IMR-90 (cell line): ENCODE measurements at regions not wholly inside any gene's neighbourhood (a gene's known extent, or its start where the extent isn't known, plus 50 kb on each side); places are given as distances from the start of the nearest gene placed in this dataset.

Experiments used
- ATAC-seq: fragments of 200-7000 bp; cut with Tn5 transposase; 2 replicates; pipeline ENCODE4 v1.9.1; 2020; ENCODE audit warnings: low read depth, mild to moderate bottlenecking, moderate library complexity
- BruUV-seq: library from RNA; stranded (reverse); fragments of 400-500 nt; replicated peaks from 2 replicates; lab custom pipeline; 2021; lab: Mats Ljungman, UMichigan
- CTCF ChIA-PET: fragments of 300-600 bp; formaldehyde crosslinking; extraction: SDS; loops from one replicate; lab custom pipeline; 2021; ENCODE audit warnings: antibody characterized with exemption; lab: Yijun Ruan, JAX
- POLR2A ChIA-PET: fragments of 300-600 bp; sonication (Branson Sonifier 250); formaldehyde crosslinking; loops from one replicate; lab custom pipeline; 2022; ENCODE audit warnings: antibody characterized with exemption; ENCODE audit not compliant: unreplicated experiment; lab: Charles Lee
- DNase-seq: peaks from one replicate; pipeline ENCODE4 v3.0.0; 2013
- H2AFZ ChIP-seq: replicated peaks from 2 replicates; pipeline ENCODE3; 2013; ENCODE audit warnings: low read length, mild to moderate bottlenecking; ENCODE audit not compliant: poor library complexity
- H2AK5ac ChIP-seq: 2 replicates; pipeline ENCODE4 v1.6.1; 2013; ENCODE audit warnings: low read depth, low read length, inconsistent platforms
- H2AK9ac ChIP-seq: replicated peaks from 2 replicates; pipeline ENCODE3; 2013; ENCODE audit warnings: mild to moderate bottlenecking, low read depth, low read length, moderate library complexity; ENCODE audit not compliant: poor library complexity
- H2BK120ac ChIP-seq: 2 replicates; pipeline ENCODE4 v1.6.1; 2013; ENCODE audit warnings: low read depth, low read length, inconsistent platforms
- H2BK15ac ChIP-seq: 3 replicates; pipeline ENCODE4 v1.6.1; 2013; ENCODE audit warnings: low read depth, low read length, inconsistent platforms
- H2BK20ac ChIP-seq: 2 replicates; pipeline ENCODE4 v1.6.1; 2013; ENCODE audit warnings: low read depth, mild to moderate bottlenecking, inconsistent platforms, low read length, moderate library complexity
- H2BK5ac ChIP-seq: 2 replicates; pipeline ENCODE4 v1.6.1; 2013; ENCODE audit warnings: mild to moderate bottlenecking, low read depth, low read length, inconsistent platforms; ENCODE audit not compliant: poor library complexity, severe bottlenecking
- H3K14ac ChIP-seq: replicated peaks from 2 replicates; pipeline ENCODE4 v1.6.1; 2013; ENCODE audit warnings: low read depth, low read length, inconsistent platforms
- H3K18ac ChIP-seq: 2 replicates; pipeline ENCODE4 v1.6.1; 2013; ENCODE audit warnings: low read depth, low read length, control low read depth
- H3K23ac ChIP-seq: 2 replicates; pipeline ENCODE4 v1.6.1; 2013; ENCODE audit warnings: low read depth, low read length, inconsistent platforms
- H3K27ac ChIP-seq: 2 replicates; pipeline ENCODE4 v1.5.1; 2013; ENCODE audit warnings: mild to moderate bottlenecking, control low read depth, low read length; ENCODE audit not compliant: insufficient read depth
- H3K27me3 ChIP-seq: 2 replicates; pipeline ENCODE4 v1.6.1; 2013; ENCODE audit warnings: low read length; ENCODE audit not compliant: control insufficient read depth, insufficient read depth
- H3K36me3 ChIP-seq: 2 replicates; pipeline ENCODE4 v1.6.1; 2013; ENCODE audit warnings: low read length, mixed read lengths; ENCODE audit not compliant: control insufficient read depth, insufficient read depth
- H3K4ac ChIP-seq: 2 replicates; pipeline ENCODE4 v1.6.1; 2013; ENCODE audit warnings: low read depth, low read length, inconsistent platforms
- H3K4me1 ChIP-seq: 2 replicates; pipeline ENCODE4 v1.6.1; 2013; ENCODE audit warnings: low read length, mixed read lengths; ENCODE audit not compliant: control insufficient read depth, insufficient read depth
- H3K4me2 ChIP-seq: 2 replicates; pipeline ENCODE4 v1.6.1; 2013; ENCODE audit warnings: low read depth, mild to moderate bottlenecking, control low read depth, low read length, moderate library complexity
- H3K4me3 ChIP-seq: 2 replicates; pipeline ENCODE4 v1.5.1; 2013; ENCODE audit warnings: low read depth, mild to moderate bottlenecking, control low read depth, low read length, moderate library complexity; ENCODE audit not compliant: insufficient read depth
- H3K56ac ChIP-seq: 2 replicates; pipeline ENCODE4 v1.6.1; 2013; ENCODE audit warnings: low read length, inconsistent platforms; ENCODE audit not compliant: insufficient read depth; ENCODE audit errors: extremely low read depth
- H3K79me1 ChIP-seq, 2 experiments: 2 replicates each; pipeline ENCODE4 v1.6.1; 2013; ENCODE audit warnings: low read length in 2 of 2, inconsistent platforms in 1 of 2, low read depth in 1 of 2
- H3K9ac ChIP-seq: 2 replicates; pipeline ENCODE4 v1.6.1; 2013; ENCODE audit warnings: low read depth, low read length, control low read depth
- H3K9me1 ChIP-seq: 2 replicates; pipeline ENCODE4 v1.6.1; 2013; ENCODE audit warnings: low read length, inconsistent platforms; ENCODE audit not compliant: insufficient read depth
- H3K9me3 ChIP-seq: 2 replicates; pipeline ENCODE4 v1.6.1; 2013; ENCODE audit warnings: low read length; ENCODE audit not compliant: control insufficient read depth, insufficient read depth
- H4K20me1 ChIP-seq: 2 replicates; pipeline ENCODE4 v1.6.1; 2013; ENCODE audit warnings: low read length, inconsistent platforms; ENCODE audit not compliant: insufficient read depth
- H4K5ac ChIP-seq: 2 replicates; pipeline ENCODE4 v1.6.1; 2013; ENCODE audit warnings: mild to moderate bottlenecking, low read depth, low read length, control low read depth
- H4K8ac ChIP-seq, 2 experiments: 2 replicates each; pipeline ENCODE4 v1.6.1; 2013; ENCODE audit warnings: low read depth in 2 of 2, low read length in 2 of 2, control low read depth in 1 of 2, inconsistent platforms in 1 of 2
- H4K91ac ChIP-seq: 2 replicates; pipeline ENCODE4 v1.6.1; 2013; ENCODE audit warnings: low read depth, low read length, inconsistent platforms; ENCODE audit not compliant: insufficient read depth
- CEBPB ChIP-seq: IDR thresholded peaks from 2 replicates; pipeline ENCODE4 v1.6.1; 2012; ENCODE audit warnings: low read depth, low read length, improper control_type of control experiment
- FOS ChIP-seq: fragments of 150-350 bp; IDR thresholded peaks from 2 replicates; pipeline ENCODE4 v1.6.1; 2016; ENCODE audit warnings: low read depth, low read length
- MAZ ChIP-seq: IDR thresholded peaks from 2 replicates; pipeline ENCODE4 v1.6.1; 2012; ENCODE audit warnings: low read depth, mild to moderate bottlenecking, low read length, improper control_type of control experiment, moderate library complexity, borderline replicate concordance
- MXI1 ChIP-seq: IDR thresholded peaks from 2 replicates; pipeline ENCODE4 v1.6.1; 2012; ENCODE audit warnings: low read depth, mild to moderate bottlenecking, low read length, moderate library complexity, borderline replicate concordance
- NFE2L2 ChIP-seq: fragments of 150-350 bp; IDR thresholded peaks from 2 replicates; pipeline ENCODE4 v1.6.1; 2016; ENCODE audit warnings: low read depth, mild to moderate bottlenecking, low read length
- RAD21 ChIP-seq: IDR thresholded peaks from 2 replicates; pipeline ENCODE4 v1.6.1; 2012; ENCODE audit warnings: low read length, improper control_type of control experiment
- dilution Hi-C: fragments of 300-500 bp; cut with HindIII; formaldehyde crosslinking; loops from one replicate; pipeline ENCODE4 v1.14.3; 2018; ENCODE audit warnings: low sequenced_read_pairs; ENCODE audit not compliant: unreplicated experiment
- in situ Hi-C: fragments of 300-500 bp; cut with MboI; formaldehyde crosslinking; loops from 3 replicates; pipeline ENCODE4 v1.14.3; 2019; ENCODE audit warnings: low sequenced_read_pairs, inconsistent platforms, mixed read lengths
- intact Hi-C: fragments of 100-400 bp; cut with micrococcal nuclease; formaldehyde crosslinking; loops from 2 replicates; pipeline ENCODE4 v1.10.0; 2022
- TF ChIP-seq, protein P1 (sequence below): fragments of 150-350 bp; IDR thresholded peaks from 2 replicates; pipeline ENCODE4 v1.6.1; 2016; ENCODE audit warnings: low read depth, mild to moderate bottlenecking, low read length, moderate library complexity, borderline replicate concordance

DNA sequence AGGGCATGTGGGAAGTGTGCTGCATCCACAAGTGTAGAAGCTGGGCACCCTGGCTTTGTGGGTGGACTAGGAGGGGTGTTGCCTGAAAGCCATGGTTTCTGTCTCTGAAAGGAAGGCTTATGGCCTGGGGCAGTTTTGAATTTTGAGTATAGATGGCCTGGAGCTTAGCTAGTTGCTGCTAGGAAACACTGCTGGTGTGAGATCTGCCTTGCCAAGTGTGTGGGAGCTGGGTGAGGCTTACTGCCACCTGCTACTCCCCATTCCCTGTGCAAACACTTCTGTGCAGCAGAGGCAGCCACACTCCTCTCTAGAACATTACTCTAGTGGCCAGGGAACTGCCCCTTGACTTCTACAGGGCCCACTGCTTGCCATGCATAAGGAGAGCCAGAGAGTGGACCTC is 831.7 kb upstream of the LRRTM1 start:
- H3K9me3 ChIP-seq = peaks cover 7% of the 10 kb centered on the region; the same call in 1 of the 2 replicates
- no peak overlapping the region for H2BK15ac ChIP-seq
- H3K79me1 ChIP-seq = no peaks in the 10 kb centered on the region
- POLR2A ChIA-PET = no interaction called here
- dilution Hi-C loops = no loop called here
- no peak for DNase-seq
- intact Hi-C loops = no loop called here
- H4K20me1 ChIP-seq = no peaks in the 10 kb centered on the region
- H3K36me3 ChIP-seq = no peaks in the 10 kb centered on the region
- H2AK5ac ChIP-seq = no peak overlapping the region
- H3K23ac ChIP-seq = no peak overlapping the region
- no peaks in the 10 kb centered on the region for H3K4me1 ChIP-seq
- H3K4me3 ChIP-seq = no peak overlapping the region
- no peak overlapping the region for H3K4ac ChIP-seq
- no peak overlapping the region for H3K18ac ChIP-seq
- no TSS peak for BruUV-seq
- H3K9ac ChIP-seq = no peak overlapping the region
- H3K4me2 ChIP-seq = no peak overlapping the region
- no peak overlapping the region for H4K91ac ChIP-seq
- no peak overlapping the region for H2AK9ac ChIP-seq
- TF ChIP-seq, protein P1, sequence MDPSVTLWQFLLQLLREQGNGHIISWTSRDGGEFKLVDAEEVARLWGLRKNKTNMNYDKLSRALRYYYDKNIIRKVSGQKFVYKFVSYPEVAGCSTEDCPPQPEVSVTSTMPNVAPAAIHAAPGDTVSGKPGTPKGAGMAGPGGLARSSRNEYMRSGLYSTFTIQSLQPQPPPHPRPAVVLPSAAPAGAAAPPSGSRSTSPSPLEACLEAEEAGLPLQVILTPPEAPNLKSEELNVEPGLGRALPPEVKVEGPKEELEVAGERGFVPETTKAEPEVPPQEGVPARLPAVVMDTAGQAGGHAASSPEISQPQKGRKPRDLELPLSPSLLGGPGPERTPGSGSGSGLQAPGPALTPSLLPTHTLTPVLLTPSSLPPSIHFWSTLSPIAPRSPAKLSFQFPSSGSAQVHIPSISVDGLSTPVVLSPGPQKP = no peak
- no peak for TF ChIP-seq MXI1
- no peak for TF ChIP-seq NFE2L2
- no peak for TF ChIP-seq CEBPB
- no peak for TF ChIP-seq FOS
- no peak for TF ChIP-seq MAZ
- no peak for TF ChIP-seq RAD21
- no peak overlapping the region for H2BK5ac ChIP-seq
- H2BK20ac ChIP-seq = no peak overlapping the region
- no peak for ATAC-seq
- H2AFZ ChIP-seq = no peak overlapping the region
- no peak overlapping the region for H3K14ac ChIP-seq
- H3K9me1 ChIP-seq = no peaks in the 10 kb centered on the region
- no peak overlapping the region for H3K56ac ChIP-seq
- no peaks in the 10 kb centered on the region for H3K27me3 ChIP-seq
- no peak overlapping the region for H2BK120ac ChIP-seq
- CTCF ChIA-PET = no interaction called here
- no peak overlapping the region for H4K8ac ChIP-seq
- no peak overlapping the region for H3K27ac ChIP-seq
- no peak overlapping the region for H4K5ac ChIP-seq
- in situ Hi-C loops = no loop called here
